Smooth muscle cell (in vitro differentiated cells): ENCODE measurements at regions not wholly inside any gene's neighbourhood (a gene's known extent, or its start where the extent isn't known, plus 50 kb on each side); places are given as distances from the start of the nearest gene placed in this dataset.

Experiments
- DNase-seq: peaks from one replicate; lab custom pipeline; 2025; ENCODE audit not compliant: unreplicated experiment; lab: John Stamatoyannopoulos, UW
- H2AFZ ChIP-seq: fragments of 200-600 bp; sonication (generic); 2 replicates; pipeline ENCODE4 v1.6.0; 2016; ENCODE audit warnings: antibody characterized with exemption, low read depth, mild to moderate bottlenecking
- H3F3A ChIP-seq: fragments of 200-600 bp; sonication (generic); 2 replicates; pipeline ENCODE4 v1.6.0; 2017; ENCODE audit warnings: antibody characterized with exemption, low read depth
- H3K27ac ChIP-seq: fragments of 200-600 bp; sonication (generic); 2 replicates; pipeline ENCODE4 v1.5.1; 2016; ENCODE audit warnings: low read depth, mild to moderate bottlenecking
- H3K27me3 ChIP-seq: fragments of 200-600 bp; sonication (generic); 2 replicates; pipeline ENCODE4 v1.6.1; 2016; ENCODE audit warnings: low read depth, mild to moderate bottlenecking
- H3K36me3 ChIP-seq: fragments of 200-600 bp; sonication (generic); 2 replicates; pipeline ENCODE4 v1.5.1; 2016; ENCODE audit warnings: low read depth
- H3K4me1 ChIP-seq: fragments of 200-600 bp; sonication (generic); 2 replicates; pipeline ENCODE4 v1.5.1; 2016; ENCODE audit warnings: low read depth
- H3K4me2 ChIP-seq: fragments of 200-600 bp; sonication (generic); 2 replicates; pipeline ENCODE4 v1.6.0; 2016; ENCODE audit warnings: mild to moderate bottlenecking
- H3K4me3 ChIP-seq: fragments of 200-600 bp; sonication (generic); 2 replicates; pipeline ENCODE4 v1.5.1; 2016; ENCODE audit warnings: mild to moderate bottlenecking
- H3K79me2 ChIP-seq: fragments of 200-600 bp; sonication (generic); 2 replicates; pipeline ENCODE4 v1.6.0; 2016; ENCODE audit warnings: low read depth, mild to moderate bottlenecking
- H3K9ac ChIP-seq: fragments of 200-600 bp; sonication (generic); 2 replicates; pipeline ENCODE4 v1.6.0; 2016; ENCODE audit warnings: low read depth
- H3K9me3 ChIP-seq: fragments of 200-600 bp; sonication (generic); replicated peaks from 2 replicates; pipeline ENCODE4 v1.5.1; 2016; ENCODE audit warnings: low read depth
- H4K20me1 ChIP-seq: fragments of 200-600 bp; sonication (generic); 2 replicates; pipeline ENCODE4 v1.6.0; 2016; ENCODE audit warnings: low read depth
- WGBS: methylation state at CpG from one replicate; pipeline ENCODE4 v1.1.7; 2016; ENCODE audit warnings: low lambda C conversion rate; 5-methylcytosine and 5-hydroxymethylcytosine counted together
- TF ChIP-seq, protein P1 (sequence below): fragments of 200-600 bp; sonication (generic); IDR thresholded peaks from 2 replicates; pipeline ENCODE4 v1.5.1; 2017; ENCODE audit warnings: borderline replicate concordance, mild to moderate bottlenecking, antibody characterized with exemption; ENCODE audit not compliant: insufficient read depth, poor library complexity, severe bottlenecking

DNA sequence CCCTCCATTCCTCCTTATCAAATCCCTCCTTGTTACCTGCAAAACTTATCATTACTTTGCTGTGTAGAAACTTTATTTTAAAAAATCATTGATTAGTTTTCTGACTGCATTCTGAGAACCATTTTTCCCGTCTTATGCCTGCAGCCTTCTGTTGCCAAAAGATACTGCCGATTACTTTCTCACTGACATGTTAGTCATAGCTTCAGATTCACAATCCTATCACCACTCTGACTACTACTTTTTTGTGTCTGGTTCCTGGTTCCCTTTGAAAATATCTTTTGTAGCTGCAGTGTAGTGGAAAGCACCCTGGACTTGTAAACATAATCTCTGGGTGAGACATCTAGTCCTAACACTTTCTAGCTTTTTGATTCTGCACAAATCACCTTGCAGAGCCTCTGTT is 71.7 kb downstream of the NR2F1 start:
- Histone ChIP-seq H3K27ac (no peak overlapping the region), H3K9ac (no peak overlapping the region), H3K9me3 (no peaks in the 10 kb centered on the region), H4K20me1 (no peaks in the 10 kb centered on the region), H3K4me3 (no peak overlapping the region), H3K79me2 (no peaks in the 10 kb centered on the region), H2AFZ (no peak overlapping the region), H3K4me1 (no peaks in the 10 kb centered on the region), H3K36me3 (no peaks in the 10 kb centered on the region), H3F3A (no peaks in the 10 kb centered on the region), H3K27me3 (no peaks in the 10 kb centered on the region), H3K4me2 (no peak overlapping the region)
- WGBS = 56% methylated on average over 2 of the region's 2 CpGs
- TF ChIP-seq, protein P1, sequence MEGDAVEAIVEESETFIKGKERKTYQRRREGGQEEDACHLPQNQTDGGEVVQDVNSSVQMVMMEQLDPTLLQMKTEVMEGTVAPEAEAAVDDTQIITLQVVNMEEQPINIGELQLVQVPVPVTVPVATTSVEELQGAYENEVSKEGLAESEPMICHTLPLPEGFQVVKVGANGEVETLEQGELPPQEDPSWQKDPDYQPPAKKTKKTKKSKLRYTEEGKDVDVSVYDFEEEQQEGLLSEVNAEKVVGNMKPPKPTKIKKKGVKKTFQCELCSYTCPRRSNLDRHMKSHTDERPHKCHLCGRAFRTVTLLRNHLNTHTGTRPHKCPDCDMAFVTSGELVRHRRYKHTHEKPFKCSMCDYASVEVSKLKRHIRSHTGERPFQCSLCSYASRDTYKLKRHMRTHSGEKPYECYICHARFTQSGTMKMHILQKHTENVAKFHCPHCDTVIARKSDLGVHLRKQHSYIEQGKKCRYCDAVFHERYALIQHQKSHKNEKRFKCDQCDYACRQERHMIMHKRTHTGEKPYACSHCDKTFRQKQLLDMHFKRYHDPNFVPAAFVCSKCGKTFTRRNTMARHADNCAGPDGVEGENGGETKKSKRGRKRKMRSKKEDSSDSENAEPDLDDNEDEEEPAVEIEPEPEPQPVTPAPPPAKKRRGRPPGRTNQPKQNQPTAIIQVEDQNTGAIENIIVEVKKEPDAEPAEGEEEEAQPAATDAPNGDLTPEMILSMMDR = no peak
- no peak for DNase-seq

DNA sequence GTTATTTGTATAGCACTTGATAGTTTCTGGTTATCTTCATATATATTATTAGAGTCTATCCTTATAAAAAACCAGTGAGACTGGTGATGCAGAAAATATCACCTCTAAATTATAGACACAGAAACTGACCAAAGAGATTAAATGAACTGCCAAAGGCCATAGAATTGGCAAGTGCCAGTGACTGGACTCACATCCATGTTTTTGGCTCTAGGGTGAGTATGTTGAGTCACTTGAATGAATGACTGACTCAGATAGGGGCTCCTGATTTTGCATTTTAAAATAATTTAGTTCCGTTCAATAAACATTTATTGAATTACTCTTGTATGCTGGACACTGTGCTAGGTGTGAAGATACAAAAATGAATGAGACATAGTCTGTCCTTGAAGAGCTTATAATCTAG is 70.7 kb downstream of the NR2F1 start:
- Histone ChIP-seq H3K27me3 (no peaks in the 10 kb centered on the region), H3K9me3 (no peaks in the 10 kb centered on the region), H3K4me2 (no peak overlapping the region), H3F3A (no peaks in the 10 kb centered on the region), H3K9ac (no peak overlapping the region), H3K27ac (no peak overlapping the region), H3K36me3 (no peaks in the 10 kb centered on the region), H3K4me1 (no peaks in the 10 kb centered on the region), H3K4me3 (no peak overlapping the region), H3K79me2 (no peaks in the 10 kb centered on the region), H4K20me1 (no peaks in the 10 kb centered on the region), H2AFZ (no peak overlapping the region)
- TF ChIP-seq, protein P1 = no peak
- 100% methylated on average over 1 of the region's 1 CpG for WGBS
- DNase-seq = no peak

- TF ChIP-seq, protein P1 = no peak
- Histone ChIP-seq H4K20me1 (no peaks in the 10 kb centered on the region), H3K4me2 (no peak overlapping the region), H2AFZ (no peak overlapping the region), H3K4me1 (no peaks in the 10 kb centered on the region), H3F3A (no peaks in the 10 kb centered on the region), H3K9me3 (no peaks in the 10 kb centered on the region), H3K27me3 (no peaks in the 10 kb centered on the region), H3K27ac (no peak overlapping the region), H3K4me3 (no peak overlapping the region), H3K9ac (no peak overlapping the region), H3K36me3 (no peaks in the 10 kb centered on the region), H3K79me2 (no peaks in the 10 kb centered on the region)
- 55% methylated on average over 1 of the region's 1 CpG for WGBS
- no peak for DNase-seq
These were observed 66.3 kb downstream of the NR2F1 start for GRCh38 chr5:93649234-93649900.

- H3K4me2 ChIP-seq = no peak overlapping the region
- 80% methylated on average over 2 of the region's 2 CpGs for WGBS
- H2AFZ ChIP-seq = no peak overlapping the region
- no peaks in the 10 kb centered on the region for H3K79me2 ChIP-seq
- H3K36me3 ChIP-seq = no peaks in the 10 kb centered on the region
- no peaks in the 10 kb centered on the region for H4K20me1 ChIP-seq
- H3K9ac ChIP-seq = no peak overlapping the region
- no peaks in the 10 kb centered on the region for H3K27me3 ChIP-seq
- H3K27ac ChIP-seq = no peak overlapping the region
- no peak overlapping the region for H3K4me3 ChIP-seq
- H3F3A ChIP-seq = no peaks in the 10 kb centered on the region
- TF ChIP-seq, protein P1 = no peak
- no peak for DNase-seq
- no peaks in the 10 kb centered on the region for H3K4me1 ChIP-seq
- H3K9me3 ChIP-seq = no peaks in the 10 kb centered on the region
These were observed 61.7 kb downstream of the NR2F1 start for GRCh38 chr5:93644760-93645159.
